ENCODE measurements at regions not wholly inside any gene's neighbourhood (a gene's known extent, or its start where the extent isn't known, plus 50 kb on each side); places are given as distances from the start of the nearest gene placed in this dataset.

GRCh38 chrX:574251-574650 is 56.3 kb upstream of the SHOX start:
- Histone ChIP-seq H2BK5ac (ENCODE audit: insufficient read length, low read length) (no peak overlapping the region), H3K79me1 (ENCODE audit: insufficient read depth, low read depth, low read length, poor library complexity, severe bottlenecking) (no peaks in the 10 kb centered on the region), H3K79me2 (ENCODE audit: insufficient read depth, low read length) (no peaks in the 10 kb centered on the region), H3K4me1 (ENCODE audit: insufficient read depth, low read length) (no peaks in the 10 kb centered on the region), H3K14ac (ENCODE audit: insufficient read depth, low read length) (no peak overlapping the region), H3K27ac (ENCODE audit: insufficient read length, low read depth, low read length) (no peak overlapping the region), H3K23me2 (ENCODE audit: insufficient read length, low read depth, low read length, poor library complexity, severe bottlenecking) (no peaks in the 10 kb centered on the region), H2BK120ac (ENCODE audit: low read depth, low read length, poor library complexity, severe bottlenecking) (no peak overlapping the region), H4K8ac (replicated peaks; ENCODE audit: insufficient read length, low read depth, low read length) (no peak overlapping the region), H2AK5ac (ENCODE audit: insufficient read length, low read length) (no peak overlapping the region), H3K4ac (ENCODE audit: low read depth, low read length) (no peak overlapping the region), H3K27me3 (ENCODE audit: insufficient read depth, low read length) (no peaks in the 10 kb centered on the region), H4K91ac (ENCODE audit: insufficient read length, low read depth, low read length) (no peak overlapping the region), H3K56ac (ENCODE audit: insufficient read length, low read depth, low read length) (no peak overlapping the region), H3K18ac (ENCODE audit: insufficient read length, low read depth, low read length) (no peak overlapping the region), H3K4me2 (ENCODE audit: insufficient read depth, insufficient read length, low read length) (no peak overlapping the region), H2BK12ac (ENCODE audit: insufficient read length, low read depth, low read length) (no peak overlapping the region), H2BK15ac (ENCODE audit: low read depth, low read length) (no peak overlapping the region), H3K9me3 (ENCODE audit: control insufficient read depth, low read depth, low read length) (no peaks in the 10 kb centered on the region), H4K20me1 (ENCODE audit: control insufficient read depth, insufficient read depth, insufficient read length) (no peaks in the 10 kb centered on the region), H3T11ph (ENCODE audit: low read length) (no peak overlapping the region), H2AFZ (ENCODE audit: low read length) (no peak overlapping the region), H4K5ac (ENCODE audit: insufficient read length, low read depth, low read length) (no peak overlapping the region), H3K23ac (ENCODE audit: insufficient read length, low read depth, low read length) (no peak overlapping the region), H2BK20ac (ENCODE audit: low read depth, low read length, poor library complexity, severe bottlenecking) (no peak overlapping the region), H3K9ac (ENCODE audit: extremely low read depth, insufficient read length, low read length) (no peak overlapping the region)
- no peak for DNase-seq
- peaks cover 43% of the 10 kb centered on the region for H3K27me3 Mint-ChIP-seq (ENCODE audit: low read depth)
- H3K4me1 Mint-ChIP-seq, result peaks cover 0 to 5% of the 10 kb centered on the region in 2 experiments; a peak in 2 of 4 replicates
- no peak overlapping the region for H3K4me3 Mint-ChIP-seq
- no peaks in the 10 kb centered on the region for H3K36me3 Mint-ChIP-seq (ENCODE audit: insufficient read depth in 1 of 3, low read depth in 3 of 3)
- TF ChIP-seq CTCF (conservative IDR thresholded peaks at IDR 0.05), result no peak
- no peaks in the 10 kb centered on the region for H3K9me3 Mint-ChIP-seq
- WGBS (ENCODE audit: extremely low coverage, insufficient read length, low lambda C conversion rate), result no CpG with 5 or more reads among the region's 14 CpGs
- no peak overlapping the region for H3K27ac Mint-ChIP-seq
